Liver (tissue), 8 donors: ENCODE measurements at regions not wholly inside any gene's neighbourhood (a gene's known extent, or its start where the extent isn't known, plus 50 kb on each side); places are given as distances from the start of the nearest gene placed in this dataset.

Experiments
- DNase-seq: peaks from one replicate; pipeline ENCODE4 v3.0.0-alpha.2; 2017; ENCODE audit warnings: low spot score
- H3K27ac ChIP-seq, 2 donors: one replicate each; pipeline ENCODE4 v1.7.0; 2013; ENCODE audit warnings: inconsistent platforms in 2 of 2, low read length in 2 of 2, control low read depth in 1 of 2, low read depth in 1 of 2, mild to moderate bottlenecking in 1 of 2
- H3K27me3 ChIP-seq, 4 donors: one replicate each; pipeline versions ENCODE4 v1.6.1 to v1.7.0; 2013; ENCODE audit warnings: low read length in 3 of 4, inconsistent platforms in 1 of 4, mild to moderate bottlenecking in 1 of 4, moderate library complexity in 1 of 4; ENCODE audit not compliant: control insufficient read depth in 4 of 4, insufficient read depth in 4 of 4
- H3K36me3 ChIP-seq, 4 donors: one replicate each; pipeline versions ENCODE4 v1.6.1 to v1.7.0; 2013; ENCODE audit warnings: low read length in 3 of 4, mild to moderate bottlenecking in 3 of 4, low read depth in 1 of 4, moderate library complexity in 1 of 4; ENCODE audit not compliant: control insufficient read depth in 4 of 4, insufficient read depth in 3 of 4
- H3K4me1 ChIP-seq, 4 donors: one replicate each; pipeline versions ENCODE4 v1.6.1 to v1.7.0; 2013; ENCODE audit warnings: low read length in 3 of 4, mild to moderate bottlenecking in 3 of 4, moderate library complexity in 1 of 4; ENCODE audit not compliant: control insufficient read depth in 4 of 4, insufficient read depth in 4 of 4
- H3K4me3 ChIP-seq, 3 donors: one replicate each; pipeline versions ENCODE4 v1.6.1 to v1.7.0; 2013; ENCODE audit warnings: low read length in 3 of 3, control low read depth in 1 of 3, low read depth in 1 of 3, mild to moderate bottlenecking in 1 of 3
- H3K9ac ChIP-seq, 2 donors: one replicate each; pipeline ENCODE4 v1.7.0; 2013; ENCODE audit warnings: low read length in 2 of 2, mild to moderate bottlenecking in 2 of 2, moderate library complexity in 2 of 2, control low read depth in 1 of 2, low read depth in 1 of 2
- H3K9me3 ChIP-seq, 4 donors: one replicate each; pipeline versions ENCODE4 v1.6.1 to v1.7.0; 2013; ENCODE audit warnings: low read length in 3 of 4; ENCODE audit not compliant: control insufficient read depth in 4 of 4
- ATF3 ChIP-seq: IDR thresholded peaks from 2 replicates; pipeline ENCODE4 v1.6.1; 2016; ENCODE audit warnings: antibody characterized with exemption
- CTCF ChIP-seq: fragments of 150-350 bp; IDR thresholded peaks from 2 replicates; pipeline ENCODE4 v1.5.1; 2017; ENCODE audit warnings: improper control_type of control experiment, low read depth, low read length; ENCODE audit not compliant: missing input control
- EGR1 ChIP-seq, 2 donors: IDR thresholded peaks; 2 replicates each; pipeline ENCODE4 v1.6.1; 2016 to 2018; ENCODE audit warnings: antibody characterized with exemption in 2 of 2, low read depth in 2 of 2
- FOXA1 ChIP-seq: IDR thresholded peaks from 2 replicates; pipeline ENCODE4 v1.6.1; 2016; ENCODE audit warnings: antibody characterized with exemption
- FOXA2 ChIP-seq: IDR thresholded peaks from 2 replicates; pipeline ENCODE4 v1.6.1; 2016; ENCODE audit warnings: antibody characterized with exemption
- GABPA ChIP-seq, 2 donors: IDR thresholded peaks in 1 of 2; conservative IDR thresholded peaks in 1 of 2; 2 replicates each; pipeline ENCODE4 v1.6.1; 2016; ENCODE audit warnings: antibody characterized with exemption in 2 of 2, mild to moderate bottlenecking in 1 of 2, moderate library complexity in 1 of 2
- HNF4A ChIP-seq, 2 donors: conservative IDR thresholded peaks; 2 replicates each; pipeline ENCODE4 v1.6.1; 2016; ENCODE audit warnings: antibody characterized with exemption in 2 of 2, mild to moderate bottlenecking in 2 of 2
- JUND ChIP-seq, 2 donors: IDR thresholded peaks; 2 replicates each; pipeline ENCODE4 v1.6.1; 2016; ENCODE audit warnings: antibody characterized with exemption in 2 of 2
- NR2F2 ChIP-seq: IDR thresholded peaks from 2 replicates; pipeline ENCODE4 v1.6.1; 2016; ENCODE audit warnings: antibody characterized with exemption
- RAD21 ChIP-seq, 2 donors: IDR thresholded peaks; 2 replicates each; pipeline ENCODE4 v1.6.1; 2016; ENCODE audit warnings: antibody characterized with exemption in 2 of 2, mild to moderate bottlenecking in 2 of 2
- REST ChIP-seq: IDR thresholded peaks from 2 replicates; pipeline ENCODE4 v1.6.1; 2016; ENCODE audit warnings: antibody characterized with exemption, mild to moderate bottlenecking
- RXRA ChIP-seq, 2 donors: IDR thresholded peaks; 2 replicates each; pipeline ENCODE4 v1.6.1; 2017 to 2018; ENCODE audit warnings: antibody characterized with exemption in 2 of 2, mild to moderate bottlenecking in 1 of 2
- YY1 ChIP-seq: IDR thresholded peaks from 2 replicates; pipeline ENCODE4 v1.6.1; 2016; ENCODE audit warnings: antibody characterized with exemption, mild to moderate bottlenecking
- WGBS: extraction: QIAGEN DNeasy Blood & Tissue Kit; methylation state at CpG from one replicate; pipeline ENCODE4 v1.1.7; 2013; 5-methylcytosine and 5-hydroxymethylcytosine counted together
- donor health status: healthy.
- donor health status: healthy.
- donor health status: healthy.
- donor health status: healthy.
- donor health status: healthy.

GRCh38 chr7:72503644-72504043 is 91.5 kb upstream of the CALN1 start:
- Histone ChIP-seq H3K27me3 (no peaks in the 10 kb centered on the region), H3K27ac (no peak overlapping the region), H3K9me3 (no peaks in the 10 kb centered on the region), H3K4me1 (no peaks in the 10 kb centered on the region), H3K4me3 (no peak overlapping the region), H3K36me3 (no peaks in the 10 kb centered on the region), H3K9ac (no peak overlapping the region)
- no peak for DNase-seq
- TF ChIP-seq REST = no peak
- TF ChIP-seq GABPA (IDR thresholded peaks at IDR 0.05 in 1 of 2, conservative IDR thresholded peaks at IDR 0.05 in 1 of 2) = no peak
- WGBS = 63% methylated on average over 8 of the region's 8 CpGs

GRCh38 chr7:72494807-72495206 is 82.7 kb upstream of the CALN1 start:
- Histone ChIP-seq H3K4me1 (no peaks in the 10 kb centered on the region), H3K9me3 (peaks cover 0 to 3% (median under 1%) of the 10 kb centered on the region in 4 donors), H3K36me3 (no peaks in the 10 kb centered on the region), H3K9ac (no peak overlapping the region), H3K27me3 (no peaks in the 10 kb centered on the region), H3K27ac (no peak overlapping the region), H3K4me3 (no peak overlapping the region)
- DNase-seq = no peak
- TF ChIP-seq CTCF (no peak), RXRA (IDR thresholded peaks at IDR 0.05) (no peak), NR2F2 (no peak), EGR1 (IDR thresholded peaks at IDR 0.05; ENCODE audit: low read depth in 2 of 2) (no peak), ATF3 (no peak), FOXA1 (no peak), FOXA2 (no peak), GABPA (IDR thresholded peaks at IDR 0.05 in 1 of 2, conservative IDR thresholded peaks at IDR 0.05 in 1 of 2) (no peak), HNF4A (conservative IDR thresholded peaks at IDR 0.05) (no peak), YY1 (no peak), RAD21 (IDR thresholded peaks at IDR 0.05) (no peak), JUND (IDR thresholded peaks at IDR 0.05) (no peak)
- WGBS = 92% methylated on average over 2 of the region's 2 CpGs
